ENCODE measurements at regions not wholly inside any gene's neighbourhood (a gene's known extent, or its start where the extent isn't known, plus 50 kb on each side); places are given as distances from the start of the nearest gene placed in this dataset.

- TF ChIP-seq MAX (IDR thresholded peaks at IDR 0.05; ENCODE audit: low read depth, low read length): no peak
- no peak for TF ChIP-seq CTCF (IDR thresholded peaks at IDR 0.05; ENCODE audit: low read depth, low read length)
- no peak for TF ChIP-seq MYC (IDR thresholded peaks at IDR 0.05; ENCODE audit: low read depth, low read length)
- TF ChIP-seq POLR2A (IDR thresholded peaks at IDR 0.05; ENCODE audit: extremely low read depth, insufficient read length): no peak
- no peak overlapping the region for H3K4me3 ChIP-seq (ENCODE audit: low read depth, low read length)
- DNase-seq (ENCODE audit: low read depth): no peak
Measured at GRCh38 chr20:59441306-59441705, 140.9 kb downstream of the EDN3 start.

GRCh38 chr20:59441860-59442810 lies 141.7 kb downstream of the EDN3 start:
- no peak for TF ChIP-seq POLR2A (IDR thresholded peaks at IDR 0.05; ENCODE audit: extremely low read depth, insufficient read length)
- no peak for TF ChIP-seq CTCF (IDR thresholded peaks at IDR 0.05; ENCODE audit: low read depth, low read length)
- no peak for TF ChIP-seq MYC (IDR thresholded peaks at IDR 0.05; ENCODE audit: low read depth, low read length)
- TF ChIP-seq MAX (IDR thresholded peaks at IDR 0.05; ENCODE audit: low read depth, low read length): no peak
- DNase-seq (ENCODE audit: low read depth): no peak
- H3K4me3 ChIP-seq (ENCODE audit: low read depth, low read length): no peak overlapping the region

GRCh38 chr20:59443550-59443949 lies 143.1 kb downstream of the EDN3 start:
- no peak for DNase-seq (ENCODE audit: low read depth)
- TF ChIP-seq POLR2A (IDR thresholded peaks at IDR 0.05; ENCODE audit: extremely low read depth, insufficient read length) (no peak), MYC (IDR thresholded peaks at IDR 0.05; ENCODE audit: low read depth, low read length) (no peak), CTCF (IDR thresholded peaks at IDR 0.05; ENCODE audit: low read depth, low read length) (no peak), MAX (IDR thresholded peaks at IDR 0.05; ENCODE audit: low read depth, low read length) (no peak)
- no peak overlapping the region for H3K4me3 ChIP-seq (ENCODE audit: low read depth, low read length)

- DNase-seq (ENCODE audit: low read depth): no peak
- no peak for TF ChIP-seq CTCF (IDR thresholded peaks at IDR 0.05; ENCODE audit: low read depth, low read length)
Measured at GRCh38 chr20:59446376-59446775, 146.0 kb downstream of the EDN3 start.

GRCh38 chr20:59448196-59448595 lies 147.8 kb downstream of the EDN3 start:
- H3K4me3 ChIP-seq (ENCODE audit: low read depth, low read length): no peak overlapping the region
- DNase-seq (ENCODE audit: low read depth): no peak
- no peak for TF ChIP-seq MAX (IDR thresholded peaks at IDR 0.05; ENCODE audit: low read depth, low read length)
- no peak for TF ChIP-seq POLR2A (IDR thresholded peaks at IDR 0.05; ENCODE audit: extremely low read depth, insufficient read length)
- TF ChIP-seq MYC (IDR thresholded peaks at IDR 0.05; ENCODE audit: low read depth, low read length): no peak
- TF ChIP-seq CTCF (IDR thresholded peaks at IDR 0.05; ENCODE audit: low read depth, low read length): no peak

More at GRCh38 chr20:59446376-59446775, 146.0 kb downstream of the EDN3 start:
- no peak overlapping the region for H3K4me3 ChIP-seq (ENCODE audit: low read depth, low read length)

Measured in NB4 (cell line).